Caco-2 (cell line): ENCODE measurements at regions not wholly inside any gene's neighbourhood (a gene's known extent, or its start where the extent isn't known, plus 50 kb on each side); places are given as distances from the start of the nearest gene placed in this dataset.

Experiments used
- BruUV-seq: library from RNA; stranded (reverse); fragments of 400-500 nt; replicated peaks from 2 replicates; lab custom pipeline; 2021; lab: Mats Ljungman, UMichigan
- CTCF ChIA-PET: fragments of 300-600 bp; sonication (Branson Sonifier 250); formaldehyde crosslinking; loops from one replicate; lab custom pipeline; 2022; ENCODE audit warnings: antibody characterized with exemption; lab: Charles Lee
- POLR2A ChIA-PET: fragments of 300-600 bp; sonication (Branson Sonifier 250); formaldehyde crosslinking; loops from one replicate; lab custom pipeline; 2022; ENCODE audit warnings: antibody characterized with exemption; lab: Charles Lee
- DNase-seq, 2 experiments: peaks; one replicate each; pipeline versions ENCODE4 v3.0.0 to v3.0.0-alpha.2; 2020 to 2022
- H3K27me3 ChIP-seq: replicated peaks from 2 replicates; pipeline ENCODE4 v1.6.0; 2011; ENCODE audit warnings: low read length; ENCODE audit not compliant: control insufficient read depth, insufficient read depth
- H3K36me3 ChIP-seq: 2 replicates; pipeline ENCODE4 v1.5.1; 2011; ENCODE audit warnings: low read length; ENCODE audit not compliant: control insufficient read depth, insufficient read depth
- H3K4me1 ChIP-seq: fragments of 250-450 bp; sonication (Bioruptor Pico); 2 replicates; pipeline ENCODE4 v1.5.1; 2020; ENCODE audit warnings: mild to moderate bottlenecking
- H3K4me3 ChIP-seq: 2 replicates; pipeline ENCODE4 v1.5.1; 2011; ENCODE audit warnings: low read depth, mild to moderate bottlenecking, control low read depth, low read length
- H3K9me3 ChIP-seq: fragments of 250-450 bp; sonication (Bioruptor Pico); 2 replicates; pipeline ENCODE4 v1.5.1; 2020; ENCODE audit warnings: mild to moderate bottlenecking, moderate library complexity
- H3K27ac Mint-ChIP-seq: one replicate; pipeline ENCODE4 v1.8.0; 2022; ENCODE audit warnings: mixed read lengths; ENCODE audit not compliant: unreplicated experiment
- H3K27me3 Mint-ChIP-seq: one replicate; pipeline ENCODE4 v1.8.0; 2022; ENCODE audit warnings: mixed read lengths; ENCODE audit not compliant: insufficient read depth, unreplicated experiment
- H3K36me3 Mint-ChIP-seq: one replicate; pipeline ENCODE4 v1.8.0; 2022; ENCODE audit warnings: mild to moderate bottlenecking, mixed read lengths; ENCODE audit not compliant: insufficient read depth, unreplicated experiment
- H3K4me1 Mint-ChIP-seq: one replicate; pipeline ENCODE4 v1.8.0; 2022; ENCODE audit warnings: low read depth, mixed read lengths; ENCODE audit not compliant: unreplicated experiment
- H3K4me3 Mint-ChIP-seq: one replicate; pipeline ENCODE4 v1.8.0; 2022; ENCODE audit warnings: mild to moderate bottlenecking, moderate library complexity, mixed read lengths; ENCODE audit not compliant: unreplicated experiment
- H3K9me3 Mint-ChIP-seq: one replicate; pipeline ENCODE4 v1.8.0; 2022; ENCODE audit warnings: mixed read lengths; ENCODE audit not compliant: unreplicated experiment
- CTCF ChIP-seq, 2 experiments: fragments of 200-600 bp in 1 of 2; IDR thresholded peaks; 1 replicate in 1 of 2; 2 replicates in 1 of 2; pipeline versions ENCODE4 v1.5.1 to v1.8.0; 2011 to 2022; ENCODE audit warnings: antibody characterized with exemption in 1 of 2, control low read depth in 1 of 2, inconsistent platforms in 1 of 2, low read depth in 1 of 2, low read length in 1 of 2, mild to moderate bottlenecking in 1 of 2, moderate library complexity in 1 of 2; ENCODE audit not compliant: insufficient read depth in 1 of 2, severe bottlenecking in 1 of 2, unreplicated experiment in 1 of 2
- intact Hi-C: fragments of 100-400 bp; cut with micrococcal nuclease; formaldehyde crosslinking; loops from one replicate; pipeline ENCODE4 v1.10.0; 2022; ENCODE audit not compliant: unreplicated experiment

- Histone ChIP-seq H3K9me3 (no peaks in the 10 kb centered on the region), H3K36me3 (no peaks in the 10 kb centered on the region), H3K27me3 (no peaks in the 10 kb centered on the region), H3K4me3 (no peak overlapping the region), H3K4me1 (peaks cover 15% of the 10 kb centered on the region)
- H3K9me3 Mint-ChIP-seq = no peaks in the 10 kb centered on the region
- H3K27ac Mint-ChIP-seq = no peak overlapping the region
- intact Hi-C loops = no loop called here
- no peaks in the 10 kb centered on the region for H3K27me3 Mint-ChIP-seq
- ChIA-PET CTCF (no interaction called here), POLR2A (no interaction called here)
- BruUV-seq = no TSS peak
- no peak overlapping the region for H3K4me3 Mint-ChIP-seq
- H3K4me1 Mint-ChIP-seq = peaks cover 9% of the 10 kb centered on the region
- no peak for DNase-seq
- H3K36me3 Mint-ChIP-seq = no peaks in the 10 kb centered on the region
- TF ChIP-seq CTCF (IDR thresholded peaks at IDR 0.05; ENCODE audit: insufficient read depth in 1 of 2, low read depth in 1 of 2, low read length in 1 of 2, severe bottlenecking in 1 of 2, unreplicated experiment in 1 of 2) = no peak
Measured at GRCh38 chr13:24073657-24074056, 86.9 kb upstream of the SPATA13 start.

GRCh38 chr13:24074678-24075077 is 85.8 kb upstream of the SPATA13 start:
- DNase-seq = no peak
- Mint-ChIP-seq H3K4me3 (no peak overlapping the region), H3K4me1 (peaks cover 9% of the 10 kb centered on the region), H3K27ac (no peak overlapping the region), H3K27me3 (no peaks in the 10 kb centered on the region), H3K36me3 (no peaks in the 10 kb centered on the region), H3K9me3 (no peaks in the 10 kb centered on the region)
- H3K4me3 ChIP-seq = no peak overlapping the region
- CTCF ChIA-PET = no interaction called here
- no peaks in the 10 kb centered on the region for H3K9me3 ChIP-seq
- intact Hi-C loops = no loop called here
- H3K36me3 ChIP-seq = no peaks in the 10 kb centered on the region
- POLR2A ChIA-PET = no interaction called here
- BruUV-seq = no TSS peak
- no peaks in the 10 kb centered on the region for H3K27me3 ChIP-seq
- H3K4me1 ChIP-seq = peaks cover 15% of the 10 kb centered on the region
- TF ChIP-seq CTCF (IDR thresholded peaks at IDR 0.05; ENCODE audit: insufficient read depth in 1 of 2, low read depth in 1 of 2, low read length in 1 of 2, severe bottlenecking in 1 of 2, unreplicated experiment in 1 of 2) = no peak

- H3K9me3 ChIP-seq = no peaks in the 10 kb centered on the region
- H3K4me1 ChIP-seq = peaks cover 15% of the 10 kb centered on the region
- DNase-seq = no peak
- no peaks in the 10 kb centered on the region for H3K27me3 ChIP-seq
- intact Hi-C loops = no loop called here
- no TSS peak for BruUV-seq
- Mint-ChIP-seq H3K27me3 (no peaks in the 10 kb centered on the region), H3K9me3 (no peaks in the 10 kb centered on the region), H3K4me1 (peaks cover 9% of the 10 kb centered on the region), H3K36me3 (no peaks in the 10 kb centered on the region), H3K27ac (no peak overlapping the region), H3K4me3 (peak overlapping the region; percentile 38)
- POLR2A ChIA-PET = interaction anchor here (0.6 kb wide), 1 partner anchor 112 kb away, joined by 3 read pairs; no protein-coding TSS in a partner anchor
- no peaks in the 10 kb centered on the region for H3K36me3 ChIP-seq
- H3K4me3 ChIP-seq = no peak overlapping the region
- CTCF ChIA-PET = no interaction called here
- no peak for TF ChIP-seq CTCF (IDR thresholded peaks at IDR 0.05; ENCODE audit: insufficient read depth in 1 of 2, low read depth in 1 of 2, low read length in 1 of 2, severe bottlenecking in 1 of 2, unreplicated experiment in 1 of 2)
Measured at GRCh38 chr13:24075137-24075975, 85.2 kb upstream of the SPATA13 start.
